NCI-H2196 (cell line): ENCODE measurements at regions not wholly inside any gene's neighbourhood (a gene's known extent, or its start where the extent isn't known, plus 50 kb on each side); places are given as distances from the start of the nearest gene placed in this dataset.
"Not testable (repeated sequence)": the region's sequence is repeated elsewhere in the genome, so short reads cannot be mapped to it uniquely, and the experiment has no call there.

Source experiments
- DNase-seq: peaks from one replicate; lab custom pipeline; 2025; ENCODE audit not compliant: unreplicated experiment; lab: John Stamatoyannopoulos, UW

GRCh38 chr15:87549860-87550259, 706.7 kb downstream of the NTRK3 start:
- no peak for DNase-seq

DNA sequence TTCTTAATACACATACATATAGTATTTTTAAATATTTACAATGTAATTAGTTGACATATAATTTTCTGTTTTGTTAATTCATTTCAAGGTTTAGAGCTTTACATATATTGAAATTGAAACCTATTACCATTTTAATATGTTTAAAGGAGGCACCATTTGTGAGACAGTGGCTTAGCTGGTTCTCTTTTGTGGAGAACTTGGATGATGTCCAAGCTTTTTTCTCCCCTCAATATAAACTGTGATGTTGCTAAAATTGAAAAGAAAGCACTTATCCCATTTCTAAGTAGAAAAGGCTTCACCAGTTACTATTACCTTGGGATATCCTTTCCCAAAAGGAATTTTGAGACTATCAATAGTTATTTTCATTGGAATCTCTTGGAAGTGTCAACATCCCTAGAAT, 707.2 kb downstream of the NTRK3 start:
- no peak for DNase-seq

DNA sequence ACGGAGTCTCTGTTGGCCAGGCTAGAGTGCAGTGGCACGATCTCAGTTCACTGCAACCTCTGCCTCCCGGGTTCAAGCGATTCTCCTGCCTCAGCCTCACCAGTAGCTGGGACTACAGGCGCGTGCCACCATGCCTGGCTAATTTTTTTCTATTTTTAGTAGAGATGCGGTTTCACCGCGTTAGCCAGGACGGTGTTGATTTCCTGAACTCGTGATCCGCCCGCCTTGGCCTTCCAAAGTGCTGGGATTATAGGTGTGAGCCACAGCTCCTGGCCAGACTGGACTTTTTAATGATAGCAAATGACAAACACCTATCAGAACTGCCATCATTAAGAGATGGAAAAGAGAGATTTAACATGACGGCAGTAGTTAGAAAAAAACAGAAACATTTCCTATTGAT, 707.9 kb downstream of the NTRK3 start:
- DNase-seq = not testable (repeated sequence)

DNA sequence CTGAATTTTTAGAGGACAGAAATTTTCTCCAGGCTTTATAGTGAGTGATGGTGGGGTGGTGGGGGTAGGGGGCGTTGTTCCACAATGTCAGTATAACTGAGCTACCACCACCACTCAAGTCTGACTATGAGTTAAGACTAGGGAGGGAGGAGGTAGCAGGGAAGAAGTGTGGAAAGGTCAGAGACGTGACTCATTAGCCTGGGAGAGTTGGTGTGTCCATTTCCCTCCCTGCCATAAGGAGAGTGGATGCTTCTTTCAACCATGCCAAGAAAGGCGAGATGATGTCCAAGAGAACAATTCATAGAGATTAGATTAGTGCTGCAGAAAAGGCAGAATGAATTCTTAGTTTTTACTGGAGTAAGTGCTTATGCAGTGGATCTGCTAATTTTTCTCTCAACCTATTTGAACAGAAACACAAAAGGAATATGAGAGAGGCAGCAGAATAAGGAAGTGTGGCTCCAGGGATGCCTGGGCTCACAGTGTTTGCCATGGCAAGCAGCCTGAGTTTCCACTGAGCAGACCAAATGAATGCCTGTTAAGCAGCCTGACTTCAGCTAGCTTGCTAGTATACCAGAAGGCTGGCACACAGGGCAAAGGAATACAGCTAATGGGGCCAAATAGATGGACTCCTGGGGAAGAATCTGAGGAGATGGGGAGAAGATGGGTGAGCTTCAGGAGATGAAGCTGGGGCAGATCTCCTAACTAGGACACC, 708.9 kb downstream of the NTRK3 start:
- peak; percentile 36 for DNase-seq

DNA sequence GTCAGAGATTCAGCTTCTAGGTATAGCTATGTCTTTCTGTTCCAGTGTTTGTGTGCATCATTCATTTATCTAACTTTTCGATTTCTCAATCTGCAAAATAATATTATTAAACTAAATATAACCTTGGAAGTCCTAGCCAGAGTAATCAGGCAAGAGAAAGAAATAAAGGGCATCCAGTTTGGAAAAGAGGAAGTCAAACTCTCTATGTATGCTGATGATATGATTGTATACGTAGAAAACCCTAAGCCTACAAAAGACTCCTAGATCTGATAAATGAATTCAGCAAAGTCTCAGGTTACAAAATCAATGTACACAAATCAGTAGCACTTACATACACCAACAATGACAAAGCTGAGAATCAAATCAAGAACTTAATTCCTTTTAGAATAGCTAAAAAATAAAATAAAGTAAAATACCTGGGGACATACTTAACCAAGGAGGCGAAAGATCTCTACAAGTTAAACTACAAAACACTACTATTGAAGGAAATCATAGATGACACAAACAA, 718.2 kb downstream of the NTRK3 start:
- DNase-seq = no peak

- DNase-seq = no peak
Measured at GRCh38 chr15:87537295-87537694, 719.2 kb downstream of the NTRK3 start.

GRCh38 chr15:87533637-87534036, 722.9 kb downstream of the NTRK3 start:
- DNase-seq = not testable (repeated sequence)

GRCh38 chr15:87528873-87529272, 727.7 kb downstream of the NTRK3 start:
- no peak for DNase-seq

- no peak for DNase-seq
Measured at GRCh38 chr15:87527875-87528274, 728.7 kb downstream of the NTRK3 start.

- DNase-seq = peak; percentile 5
Measured at GRCh38 chr15:87527416-87527815, 729.1 kb downstream of the NTRK3 start.

DNA sequence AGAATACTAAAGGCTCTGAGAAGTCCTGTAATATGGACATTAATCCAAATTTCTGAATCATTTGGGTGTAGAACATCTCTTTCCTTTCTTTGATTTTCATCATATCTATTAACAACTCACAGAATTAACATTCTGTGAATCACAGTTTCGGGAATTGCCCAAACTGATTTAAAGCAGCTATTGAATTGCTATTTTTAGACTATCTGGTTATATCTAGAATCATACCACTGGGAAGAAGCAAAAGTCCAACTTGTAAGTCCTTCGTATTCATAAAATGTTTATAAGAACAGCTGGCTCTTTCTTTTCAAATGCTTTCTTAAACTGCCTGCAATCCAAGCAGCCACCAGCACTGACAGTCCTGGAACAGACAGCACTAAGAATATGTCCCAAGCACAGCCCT, 733.0 kb downstream of the NTRK3 start:
- DNase-seq = no peak

DNA sequence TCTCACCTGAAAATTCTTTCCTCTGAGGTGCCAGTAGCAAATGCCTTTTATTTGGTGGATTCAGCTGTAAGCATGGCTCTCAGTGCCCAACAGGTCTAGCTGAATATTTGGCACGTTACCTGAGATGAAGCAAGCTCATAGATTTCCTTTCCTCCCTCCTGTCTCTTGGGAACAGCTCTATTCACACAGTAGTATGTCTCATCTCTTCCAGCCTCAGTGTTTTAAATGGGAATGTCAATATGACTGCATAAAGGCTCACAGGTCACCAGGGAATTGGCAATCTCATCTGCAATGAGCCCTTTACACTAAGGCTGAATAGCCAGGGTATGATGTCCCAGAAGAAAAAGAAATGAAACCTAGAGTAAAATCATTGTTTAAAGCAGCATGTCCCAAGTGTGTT, 733.5 kb downstream of the NTRK3 start:
- DNase-seq = no peak

- no peak for DNase-seq
Measured at GRCh38 chr15:87518957-87519356, 737.6 kb downstream of the NTRK3 start.

GRCh38 chr15:87508086-87508485, 748.5 kb downstream of the NTRK3 start:
- no peak for DNase-seq

- DNase-seq = no peak
Measured at GRCh38 chr15:87502173-87502572, 754.4 kb downstream of the NTRK3 start.

- no peak for DNase-seq
Measured at GRCh38 chr15:87500240-87500639, 756.3 kb downstream of the NTRK3 start.

- DNase-seq = no peak
Measured at GRCh38 chr15:87498560-87498959, 758.0 kb downstream of the NTRK3 start.

DNA sequence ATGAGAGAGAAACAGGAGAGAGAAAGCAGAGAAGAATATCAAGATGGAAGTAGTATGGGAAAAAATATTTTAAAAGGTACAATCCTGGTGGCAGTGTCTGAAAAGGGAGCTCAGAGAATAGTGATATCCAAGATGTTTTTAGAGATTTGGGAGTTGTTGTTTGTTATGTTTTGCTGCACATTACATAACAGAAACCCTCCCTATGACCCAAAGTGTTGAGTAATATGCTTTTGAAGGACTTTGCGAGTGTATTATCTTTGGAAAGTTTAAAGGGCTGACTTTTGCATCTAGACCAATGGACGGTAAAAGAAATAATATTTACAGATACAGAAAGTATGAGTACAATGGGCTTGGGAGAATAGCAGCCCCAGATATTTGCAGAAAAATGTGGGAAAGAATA, 759.7 kb downstream of the NTRK3 start:
- no peak for DNase-seq

GRCh38 chr15:87496109-87496508, 760.4 kb downstream of the NTRK3 start:
- DNase-seq = no peak

DNA sequence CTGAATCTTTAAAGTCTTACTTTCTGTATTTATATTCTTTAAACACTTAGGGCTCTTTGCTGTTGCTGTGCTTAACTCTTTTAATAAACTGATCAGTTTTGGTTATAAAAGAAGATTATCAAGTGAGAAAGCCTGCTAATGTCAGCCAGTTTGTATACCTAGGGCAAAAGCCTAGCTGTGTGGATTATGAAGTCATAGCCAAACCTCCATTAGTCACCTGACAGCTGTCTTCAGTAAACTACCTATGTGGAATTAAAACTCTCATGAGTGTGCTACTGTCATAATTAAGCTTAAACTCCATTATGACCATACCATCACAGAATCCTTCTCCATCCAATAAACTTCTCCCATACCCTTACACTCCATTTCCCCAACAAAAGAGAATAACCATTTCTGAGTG, 762.7 kb downstream of the NTRK3 start:
- DNase-seq = no peak

DNA sequence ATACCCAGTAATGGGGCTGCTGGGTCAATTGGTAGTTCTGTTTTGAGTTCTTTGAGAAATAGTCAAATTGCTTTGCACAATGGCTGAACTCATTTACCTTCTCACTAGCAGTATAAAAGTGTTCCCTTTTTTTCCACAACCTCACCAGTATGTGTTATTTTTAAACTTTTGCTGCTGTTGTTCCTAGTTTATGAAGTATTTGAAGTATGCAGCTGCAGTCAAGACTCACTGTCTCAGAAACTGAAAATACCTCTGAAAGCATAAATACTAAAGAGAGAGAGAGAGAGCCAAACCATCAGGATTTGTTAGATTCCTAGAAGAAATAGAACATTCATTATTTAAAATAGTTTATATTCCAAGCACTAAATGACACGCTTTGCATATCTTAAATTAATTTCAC, 764.2 kb downstream of the NTRK3 start:
- DNase-seq = no peak

GRCh38 chr15:87490666-87491065, 765.9 kb downstream of the NTRK3 start:
- no peak for DNase-seq
